ENCODE measurements at regions not wholly inside any gene's neighbourhood (a gene's known extent, or its start where the extent isn't known, plus 50 kb on each side); places are given as distances from the start of the nearest gene placed in this dataset.

DNA sequence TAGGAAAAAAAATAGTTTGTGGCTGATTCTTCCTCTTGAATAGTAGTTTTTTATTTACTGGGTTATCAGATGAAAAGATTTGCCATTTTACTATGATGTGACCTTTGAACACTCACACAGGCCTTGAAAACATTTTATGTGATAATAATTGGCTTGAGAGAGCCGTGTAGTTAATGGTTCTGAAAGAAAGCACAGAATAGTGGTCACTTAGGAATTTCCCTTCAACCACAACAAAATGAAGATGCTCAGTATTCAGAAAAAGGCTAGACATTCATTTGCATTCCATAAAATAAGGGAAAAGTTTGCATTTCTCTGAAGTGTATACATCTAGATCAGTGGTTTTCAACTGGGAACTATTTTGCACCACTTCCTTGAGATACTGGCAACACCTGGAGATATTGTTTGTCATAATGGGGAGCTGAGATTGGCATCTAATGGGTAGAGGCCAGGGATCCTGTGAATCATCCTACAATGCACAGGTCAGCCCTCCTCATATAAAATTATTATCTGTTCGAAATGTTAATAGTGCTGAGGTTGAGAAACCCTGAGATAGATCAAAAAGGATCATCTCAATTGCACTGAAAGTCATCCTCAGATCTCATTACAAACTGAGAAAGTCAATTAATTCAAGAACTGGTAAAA, 446.4 kb upstream of the CCNG1 start:
- no peaks in the 10 kb centered on the region for H3K27me3 ChIP-seq
- H3K36me3 ChIP-seq = no peaks in the 10 kb centered on the region
- TF ChIP-seq, protein P1, sequence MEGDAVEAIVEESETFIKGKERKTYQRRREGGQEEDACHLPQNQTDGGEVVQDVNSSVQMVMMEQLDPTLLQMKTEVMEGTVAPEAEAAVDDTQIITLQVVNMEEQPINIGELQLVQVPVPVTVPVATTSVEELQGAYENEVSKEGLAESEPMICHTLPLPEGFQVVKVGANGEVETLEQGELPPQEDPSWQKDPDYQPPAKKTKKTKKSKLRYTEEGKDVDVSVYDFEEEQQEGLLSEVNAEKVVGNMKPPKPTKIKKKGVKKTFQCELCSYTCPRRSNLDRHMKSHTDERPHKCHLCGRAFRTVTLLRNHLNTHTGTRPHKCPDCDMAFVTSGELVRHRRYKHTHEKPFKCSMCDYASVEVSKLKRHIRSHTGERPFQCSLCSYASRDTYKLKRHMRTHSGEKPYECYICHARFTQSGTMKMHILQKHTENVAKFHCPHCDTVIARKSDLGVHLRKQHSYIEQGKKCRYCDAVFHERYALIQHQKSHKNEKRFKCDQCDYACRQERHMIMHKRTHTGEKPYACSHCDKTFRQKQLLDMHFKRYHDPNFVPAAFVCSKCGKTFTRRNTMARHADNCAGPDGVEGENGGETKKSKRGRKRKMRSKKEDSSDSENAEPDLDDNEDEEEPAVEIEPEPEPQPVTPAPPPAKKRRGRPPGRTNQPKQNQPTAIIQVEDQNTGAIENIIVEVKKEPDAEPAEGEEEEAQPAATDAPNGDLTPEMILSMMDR (IDR thresholded peaks at IDR 0.05) = no peak
- no peak overlapping the region for H3K27ac ChIP-seq
- no peak overlapping the region for H3K4me3 ChIP-seq
- H3K4me1 ChIP-seq = no peaks in the 10 kb centered on the region
- intact Hi-C loops (cut with DNase I) = no loop called here
- H3K9me3 ChIP-seq = no peaks in the 10 kb centered on the region
- no peak for DNase-seq (ENCODE audit: low spot score in 2 of 2)

- no peaks in the 10 kb centered on the region for H3K4me1 ChIP-seq
- no peaks in the 10 kb centered on the region for H3K36me3 ChIP-seq
- intact Hi-C loops (cut with DNase I) = no loop called here
- TF ChIP-seq, protein P1 (IDR thresholded peaks at IDR 0.05) = no peak
- no peaks in the 10 kb centered on the region for H3K27me3 ChIP-seq
- no peak for DNase-seq (ENCODE audit: low spot score in 2 of 2)
- H3K27ac ChIP-seq = no peak overlapping the region
- no peak overlapping the region for H3K4me3 ChIP-seq
- H3K9me3 ChIP-seq = no peaks in the 10 kb centered on the region
These were observed 441.8 kb upstream of the CCNG1 start for GRCh38 chr5:162995568-162995967.

DNA sequence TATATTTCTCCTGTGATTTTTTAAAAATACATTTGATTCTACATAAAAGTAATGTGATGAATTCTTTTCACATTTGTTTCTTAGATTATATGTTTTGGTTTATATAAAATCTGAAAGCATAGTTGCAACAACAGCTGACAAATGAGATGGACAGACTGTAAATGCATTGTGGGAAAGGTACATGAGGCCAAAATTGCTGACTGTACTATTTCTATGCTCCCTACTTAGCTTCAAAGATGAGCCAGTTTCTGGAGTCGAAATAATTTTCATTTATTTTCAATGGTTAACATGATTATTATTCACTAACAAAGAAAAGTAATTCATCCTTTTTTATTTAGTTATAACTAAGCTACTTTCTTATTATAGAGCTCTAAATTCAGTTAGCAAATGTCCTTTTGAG, 441.3 kb upstream of the CCNG1 start:
- Histone ChIP-seq H3K27me3 (no peaks in the 10 kb centered on the region), H3K9me3 (no peaks in the 10 kb centered on the region), H3K36me3 (no peaks in the 10 kb centered on the region), H3K27ac (no peak overlapping the region), H3K4me3 (no peak overlapping the region), H3K4me1 (no peaks in the 10 kb centered on the region)
- TF ChIP-seq, protein P1 (IDR thresholded peaks at IDR 0.05) = no peak
- DNase-seq (ENCODE audit: low spot score in 2 of 2) = no peak
- intact Hi-C loops (cut with DNase I) = no loop called here

- no peaks in the 10 kb centered on the region for H3K27me3 ChIP-seq
- no peak overlapping the region for H3K27ac ChIP-seq
- no peak for DNase-seq (ENCODE audit: low spot score in 2 of 2)
- no peaks in the 10 kb centered on the region for H3K4me1 ChIP-seq
- H3K36me3 ChIP-seq = no peaks in the 10 kb centered on the region
- H3K4me3 ChIP-seq = no peak overlapping the region
- no peaks in the 10 kb centered on the region for H3K9me3 ChIP-seq
- intact Hi-C loops (cut with DNase I) = no loop called here
- TF ChIP-seq, protein P1 (IDR thresholded peaks at IDR 0.05) = no peak
These were observed 431.4 kb upstream of the CCNG1 start for GRCh38 chr5:163005949-163006348.

GRCh38 chr5:163022582-163023128, 414.7 kb upstream of the CCNG1 start:
- Histone ChIP-seq H3K27me3 (no peaks in the 10 kb centered on the region), H3K4me1 (no peaks in the 10 kb centered on the region), H3K27ac (no peak overlapping the region), H3K9me3 (no peaks in the 10 kb centered on the region), H3K4me3 (no peak overlapping the region), H3K36me3 (no peaks in the 10 kb centered on the region)
- DNase-seq (ENCODE audit: low spot score in 2 of 2) = no peak
- intact Hi-C loops (cut with DNase I) = no loop called here
- TF ChIP-seq, protein P1 (IDR thresholded peaks at IDR 0.05) = no peak
